NCI-H128 (cell line): ENCODE measurements at regions not wholly inside any gene's neighbourhood (a gene's known extent, or its start where the extent isn't known, plus 50 kb on each side); places are given as distances from the start of the nearest gene placed in this dataset.

Experiments used
- DNase-seq: peaks from one replicate; lab custom pipeline; 2025; ENCODE audit not compliant: unreplicated experiment; lab: John Stamatoyannopoulos, UW

DNA sequence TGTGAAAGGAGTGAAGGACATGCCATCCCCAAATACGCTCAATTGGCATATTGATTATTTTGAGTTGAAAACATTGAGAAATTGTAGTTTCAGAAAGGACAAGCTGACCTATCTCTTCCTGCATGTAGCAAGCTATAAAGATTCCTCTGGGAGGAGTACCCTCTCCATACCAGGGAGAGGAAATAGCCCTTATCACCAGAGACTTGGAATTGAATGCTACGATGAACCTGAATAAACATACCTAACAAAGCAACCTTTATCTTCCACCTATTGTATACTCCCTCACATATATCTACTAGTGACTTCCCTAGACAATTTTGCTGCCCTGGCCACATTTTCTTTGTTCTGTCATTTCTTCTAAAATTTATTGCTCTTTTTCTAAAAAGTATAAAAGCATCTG lies 150.2 kb upstream of the EEPD1 start:
- no peak for DNase-seq

DNA sequence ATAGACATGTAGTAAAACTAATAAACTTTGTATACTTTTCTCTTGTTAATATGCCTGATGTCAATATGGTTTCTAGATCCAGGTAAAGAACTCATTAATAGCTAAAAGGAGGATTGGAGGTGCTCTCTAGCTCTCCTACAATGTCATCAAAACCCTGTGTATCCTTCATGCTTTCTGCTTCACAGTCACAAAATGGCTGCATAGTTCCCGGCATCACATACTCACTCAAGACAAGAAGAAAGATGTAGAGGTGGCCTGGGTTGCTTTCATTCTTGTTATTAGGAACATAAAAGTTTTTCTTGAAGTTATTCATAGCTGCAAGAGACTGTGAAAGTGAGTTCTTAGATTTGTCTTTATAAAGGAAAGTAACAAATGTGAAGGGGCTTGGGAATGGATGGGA lies 149.7 kb upstream of the EEPD1 start:
- no peak for DNase-seq

DNA sequence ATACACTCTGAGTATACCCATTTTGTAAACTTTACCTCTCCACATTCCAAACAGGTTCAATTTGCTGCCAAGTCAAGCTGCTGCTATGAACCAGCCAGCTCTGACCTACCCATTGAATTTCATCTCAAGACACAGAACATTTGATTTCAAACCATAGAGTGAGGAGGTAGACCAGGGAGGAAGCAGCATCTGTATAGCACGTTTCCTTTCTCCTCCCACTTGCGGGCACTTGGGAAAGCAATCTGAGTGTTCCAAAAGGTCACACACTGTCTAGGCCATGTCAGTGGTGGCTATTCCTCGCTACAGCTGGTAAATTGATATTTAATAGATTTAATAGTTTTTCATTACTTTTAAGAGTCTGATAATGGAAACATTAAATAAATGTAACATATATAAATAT lies 147.8 kb upstream of the EEPD1 start:
- DNase-seq, result no peak

DNA sequence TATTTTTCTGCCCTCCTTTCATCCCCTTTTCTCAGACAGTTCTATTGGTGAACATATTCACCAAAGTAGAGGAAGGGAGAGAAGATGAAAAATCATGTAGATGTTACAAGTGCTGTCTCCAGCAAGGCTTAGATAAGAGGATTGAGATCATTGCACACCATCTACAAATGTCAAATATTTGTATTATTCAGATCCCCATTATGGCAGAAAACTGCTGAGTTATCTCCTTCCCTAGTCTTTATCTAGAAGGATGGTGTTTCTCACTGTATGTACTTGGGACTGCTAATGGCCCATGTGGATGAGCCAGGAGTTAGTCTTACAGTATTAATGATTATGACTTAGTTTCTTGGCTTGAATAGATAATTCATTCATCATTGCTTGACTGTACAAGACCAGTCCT lies 147.2 kb upstream of the EEPD1 start:
- no peak for DNase-seq

DNA sequence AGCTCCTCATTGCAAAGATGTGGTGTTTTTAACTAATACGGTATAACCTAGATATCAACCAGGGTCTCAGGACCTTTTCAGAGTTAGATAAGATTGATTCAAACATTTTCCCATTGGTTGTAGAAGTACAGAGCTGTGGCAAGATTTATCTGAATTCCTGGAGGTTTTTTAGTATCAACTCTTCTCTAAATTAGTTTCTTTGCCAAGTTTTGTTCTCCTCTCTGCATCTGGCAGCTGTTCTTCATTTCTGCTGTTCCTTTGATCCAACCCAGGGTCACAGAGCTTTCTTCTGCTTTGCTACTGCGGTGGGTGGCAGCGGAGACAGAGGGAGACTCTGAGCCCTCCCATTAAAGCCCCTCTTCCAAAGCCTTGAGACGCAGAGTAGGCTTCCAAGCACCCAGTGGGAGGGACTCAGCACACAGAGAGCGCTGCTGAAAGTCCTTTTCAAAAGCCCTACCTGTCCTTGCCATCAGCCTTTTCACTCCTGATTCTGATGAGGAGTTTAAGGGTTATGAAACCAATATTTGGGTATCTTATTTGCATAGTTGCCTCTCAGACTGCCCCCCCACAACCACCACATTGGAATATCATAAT lies 146.3 kb upstream of the EEPD1 start:
- DNase-seq, result no peak

DNA sequence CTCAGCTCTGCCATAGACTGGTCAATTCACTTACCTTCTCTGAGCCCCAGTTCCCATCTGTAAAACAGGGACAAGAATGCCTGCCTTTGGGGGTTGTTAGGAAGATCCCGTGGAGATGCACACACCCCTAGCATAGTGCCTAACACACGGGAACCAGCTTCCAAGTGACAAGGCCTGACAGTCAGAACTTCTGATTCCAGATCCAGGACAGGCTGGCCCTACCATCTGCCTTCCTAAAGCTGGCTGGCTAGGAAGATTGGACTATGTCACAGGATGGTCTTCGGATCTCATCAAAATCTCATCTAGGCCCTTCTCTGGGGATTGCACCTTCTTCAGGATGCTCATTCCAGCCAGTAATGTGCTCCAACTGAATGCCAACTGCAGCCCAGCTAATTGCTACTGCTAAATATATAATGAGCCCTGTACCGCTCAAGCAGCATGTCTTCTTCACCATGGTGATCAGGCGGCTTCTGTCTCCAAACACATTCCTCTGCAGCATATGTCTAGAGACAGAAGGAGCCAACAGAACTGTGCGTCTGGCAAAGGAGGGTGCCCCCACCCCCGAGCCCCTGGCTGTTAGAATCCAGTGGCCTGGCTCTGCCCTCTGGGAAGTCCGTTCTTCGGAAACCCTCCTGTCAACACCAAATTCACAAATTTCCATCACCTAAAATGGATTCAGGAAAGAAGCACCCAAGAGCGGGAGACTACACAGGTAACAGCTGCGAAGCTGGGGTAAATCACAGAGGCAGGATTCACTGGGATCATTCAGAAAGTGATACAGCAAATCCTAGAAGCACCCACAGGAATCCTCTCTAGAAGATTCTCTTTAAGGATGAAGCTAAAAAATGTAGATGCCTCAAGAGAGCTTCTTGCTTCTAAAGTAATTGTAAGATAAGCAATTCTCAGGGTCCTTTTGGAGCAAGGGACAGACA lies 142.1 kb upstream of the EEPD1 start:
- DNase-seq, result no peak

DNA sequence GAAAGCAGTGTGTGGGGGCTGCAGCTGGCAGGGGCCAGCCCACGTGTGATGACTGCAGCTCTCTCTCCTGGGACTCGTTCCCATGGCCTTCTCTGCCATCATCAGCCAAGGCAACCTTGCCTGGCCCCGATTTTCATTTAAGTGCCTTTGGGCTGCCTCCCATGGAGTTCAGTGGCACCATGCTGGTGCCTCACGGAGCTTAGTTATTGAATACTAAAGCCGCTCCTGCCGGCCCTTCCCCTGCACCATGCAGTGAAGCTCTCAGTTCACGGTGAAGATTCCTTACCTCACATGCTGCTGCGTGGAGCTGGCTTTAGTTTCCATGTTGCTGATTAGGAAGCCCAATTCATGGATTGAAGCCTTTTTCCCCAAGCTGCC lies 141.5 kb upstream of the EEPD1 start:
- no peak for DNase-seq

DNA sequence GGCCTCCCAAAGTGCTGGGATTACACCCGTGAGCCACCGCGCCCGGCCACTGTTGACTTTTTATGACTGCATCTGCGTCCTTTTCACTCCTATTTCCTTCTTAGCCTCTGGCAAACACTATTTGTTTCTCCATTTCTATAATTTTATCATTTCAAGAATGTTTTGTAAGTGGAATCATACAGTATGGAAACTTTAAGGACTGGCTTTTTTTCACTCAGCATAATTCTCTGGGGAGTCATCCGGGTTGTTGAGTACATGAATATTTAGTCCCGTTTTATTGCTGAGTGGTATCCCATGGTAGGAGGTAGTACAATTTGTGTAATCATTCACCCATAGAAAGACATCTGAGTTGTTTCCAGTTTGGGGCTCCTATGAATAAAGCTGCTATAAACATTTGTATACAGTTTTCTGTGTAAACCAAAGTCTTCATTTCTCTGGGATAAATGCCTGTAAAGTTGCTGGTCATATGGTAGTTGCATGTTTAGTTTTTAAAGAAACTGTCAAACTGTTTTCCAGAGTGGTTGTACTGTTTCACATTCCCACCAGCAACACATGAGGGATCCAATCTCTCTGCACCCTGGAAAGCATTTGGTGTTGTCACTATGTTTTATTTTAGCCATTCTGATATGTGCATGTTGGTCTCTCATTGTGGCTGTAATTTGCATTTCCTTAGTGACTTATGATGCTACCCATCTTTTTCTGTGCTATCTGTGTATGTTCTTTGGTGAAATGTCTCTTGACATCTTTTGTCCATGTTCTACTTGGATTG lies 139.6 kb upstream of the EEPD1 start:
- DNase-seq, result no peak

DNA sequence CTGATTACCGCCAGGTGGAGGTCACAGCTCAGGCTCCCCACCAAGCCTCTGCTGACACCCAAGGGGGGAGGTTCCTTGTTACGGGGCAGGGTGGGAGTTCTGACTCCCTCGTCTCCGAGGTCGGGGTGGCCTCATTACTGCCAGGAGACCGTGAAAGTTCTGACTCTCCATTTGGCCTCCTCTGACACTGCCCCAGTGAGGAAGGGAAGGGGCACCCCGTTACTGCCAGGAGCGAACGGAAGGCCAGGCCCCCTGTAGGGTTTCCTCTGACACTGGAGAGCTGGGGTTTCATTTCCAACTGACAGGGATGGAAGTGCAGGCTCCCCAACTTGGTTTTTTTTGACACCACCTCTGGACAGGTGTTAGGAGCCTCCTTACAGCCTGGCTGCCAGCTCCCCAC lies 138.1 kb upstream of the EEPD1 start:
- no peak for DNase-seq

DNA sequence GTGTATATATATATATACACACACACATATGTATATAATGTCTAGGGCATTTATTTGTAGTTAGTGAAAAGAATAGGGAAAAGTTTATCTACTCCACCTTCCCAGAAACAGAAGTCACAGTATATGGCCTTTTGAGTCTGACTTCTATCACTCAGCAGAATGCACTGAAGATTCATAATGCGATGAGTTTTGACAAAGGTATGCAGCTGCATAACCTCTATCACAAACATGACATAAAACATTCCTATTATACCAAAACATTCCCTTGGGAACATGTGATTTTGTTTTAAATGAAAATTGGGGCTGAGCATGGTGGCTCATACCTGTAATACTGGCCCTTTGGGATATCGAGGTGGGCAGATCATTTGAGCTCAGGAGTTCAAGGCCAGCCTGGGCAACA lies 137.3 kb upstream of the EEPD1 start:
- DNase-seq, result no peak

DNA sequence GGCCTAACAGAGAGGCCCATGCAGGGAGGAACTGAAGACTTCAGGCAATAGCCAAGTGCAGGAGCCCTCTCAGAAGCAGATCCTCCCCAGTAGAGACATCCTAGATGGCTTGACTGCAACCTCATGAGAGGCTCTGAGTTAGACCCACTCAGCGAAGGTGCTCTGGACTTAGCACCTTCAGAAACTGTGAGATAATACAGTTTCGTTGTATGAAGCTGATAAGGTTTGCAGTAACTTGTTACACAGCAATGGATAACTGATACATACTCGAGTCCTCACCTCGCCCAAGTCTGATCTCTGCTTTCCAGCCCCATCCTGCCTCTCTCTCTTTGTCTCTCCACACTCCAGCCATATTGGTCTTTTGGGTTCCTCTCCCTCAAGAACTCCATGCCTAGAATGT lies 136.4 kb upstream of the EEPD1 start:
- DNase-seq, result no peak

DNA sequence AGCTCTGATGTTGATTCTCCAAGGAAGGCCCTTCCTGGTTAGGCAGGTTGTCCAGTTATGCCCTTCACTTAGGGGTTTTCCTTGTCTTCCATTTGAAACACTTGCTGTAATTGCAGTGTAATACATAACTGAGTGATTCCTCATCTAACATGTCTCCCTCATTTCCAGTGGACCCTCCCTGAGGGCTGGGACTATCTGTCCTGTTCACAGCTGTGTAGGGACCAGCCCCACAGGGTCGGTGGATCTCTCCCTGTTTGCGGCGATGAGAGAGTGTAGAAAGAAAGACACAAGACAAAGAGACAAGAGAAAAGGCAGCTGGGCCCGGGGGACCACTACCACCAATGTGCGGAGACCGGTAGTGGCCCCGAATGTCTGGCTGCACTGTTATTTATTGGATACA lies 135.9 kb upstream of the EEPD1 start:
- DNase-seq, result no peak

DNA sequence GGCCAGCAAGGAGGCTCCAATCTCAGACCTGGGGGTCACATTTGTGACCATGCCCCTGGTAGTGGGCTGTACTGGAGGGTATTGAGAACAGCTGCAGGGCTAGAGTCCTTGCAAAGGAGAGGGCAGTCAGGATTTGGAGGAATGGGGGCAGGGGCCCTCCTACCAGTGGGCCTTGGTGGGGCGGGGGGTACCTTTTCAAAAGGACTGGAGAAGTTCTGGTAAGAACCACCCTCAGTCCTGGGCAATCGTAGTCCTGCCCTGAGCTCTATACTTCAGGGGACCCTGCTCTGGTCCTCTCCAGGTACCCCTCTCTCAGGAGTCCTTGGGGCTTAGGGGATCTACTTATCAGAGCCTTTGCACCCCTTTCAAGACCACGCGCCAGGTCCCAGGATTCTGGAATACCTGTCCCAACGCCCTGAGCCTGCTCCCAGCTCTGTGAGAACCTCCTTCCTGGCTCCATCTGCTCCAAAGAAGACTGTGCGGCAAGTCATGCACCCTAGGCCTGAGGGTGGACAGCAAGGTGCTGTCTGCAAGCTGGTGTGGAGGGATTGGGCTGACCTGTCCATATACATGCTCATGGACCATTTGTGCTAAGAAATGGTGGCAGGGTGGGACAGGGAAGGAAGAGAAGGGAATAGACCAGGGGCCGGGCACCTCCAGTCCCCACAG lies 134.1 kb upstream of the EEPD1 start:
- DNase-seq, result no peak

DNA sequence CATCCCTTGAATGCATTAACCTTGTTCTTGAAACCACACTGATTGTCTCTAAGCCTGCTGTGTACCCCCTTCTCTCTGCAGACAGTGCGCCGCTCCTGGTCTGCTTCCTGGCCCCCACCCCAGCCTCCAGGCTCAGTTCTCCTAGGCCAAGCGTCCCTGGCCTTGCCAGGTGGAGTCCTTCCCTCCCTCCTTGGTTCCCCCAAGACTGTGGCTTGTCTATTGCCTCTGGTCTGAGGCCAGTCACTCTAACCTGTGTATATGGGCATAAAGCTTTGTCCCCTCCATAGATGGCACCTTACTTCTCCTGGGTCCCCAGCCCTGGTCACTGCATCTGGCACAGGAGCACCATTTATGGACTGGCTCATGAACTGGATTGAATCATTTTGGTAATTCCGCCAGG lies 133.5 kb upstream of the EEPD1 start:
- no peak for DNase-seq

DNA sequence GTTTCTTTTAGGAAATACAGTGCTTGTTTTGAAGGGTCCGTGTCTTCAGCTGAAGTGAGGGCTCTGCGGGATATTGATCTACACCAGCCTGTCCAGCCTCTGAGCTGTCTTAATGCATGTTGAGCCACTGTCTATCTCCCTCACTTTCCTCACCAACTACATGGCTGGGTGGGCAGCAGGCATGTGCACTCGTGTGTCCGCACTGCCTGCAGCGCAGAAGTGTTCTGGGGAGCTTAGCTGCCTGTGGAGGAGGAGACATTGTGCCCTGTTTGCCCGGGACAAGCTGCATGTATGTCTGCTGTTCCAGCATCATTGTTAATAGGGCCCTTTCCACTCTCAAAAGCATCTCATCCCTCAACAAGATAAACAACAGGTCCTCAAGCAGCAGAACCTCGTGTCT lies 133.1 kb upstream of the EEPD1 start:
- no peak for DNase-seq

DNA sequence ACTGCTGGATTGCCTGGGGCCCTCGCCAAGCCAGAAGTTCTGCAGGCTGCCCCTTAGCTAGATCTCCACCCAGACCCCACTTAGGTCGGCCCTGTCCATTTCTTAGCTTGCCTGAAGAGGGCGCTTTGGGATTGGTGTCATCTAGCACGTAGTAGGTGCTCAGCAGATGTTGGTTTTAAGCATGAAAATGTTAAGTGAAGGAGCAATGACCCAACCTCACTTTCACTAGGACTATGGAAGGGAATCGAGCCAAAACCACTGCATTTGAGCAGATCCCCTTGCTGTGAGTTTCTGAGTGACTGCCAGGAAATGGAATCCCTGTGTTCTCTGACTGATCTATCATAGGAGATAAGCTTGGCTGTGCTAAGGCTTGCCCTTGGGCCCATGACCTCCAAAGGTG lies 131.7 kb upstream of the EEPD1 start:
- no peak for DNase-seq

DNA sequence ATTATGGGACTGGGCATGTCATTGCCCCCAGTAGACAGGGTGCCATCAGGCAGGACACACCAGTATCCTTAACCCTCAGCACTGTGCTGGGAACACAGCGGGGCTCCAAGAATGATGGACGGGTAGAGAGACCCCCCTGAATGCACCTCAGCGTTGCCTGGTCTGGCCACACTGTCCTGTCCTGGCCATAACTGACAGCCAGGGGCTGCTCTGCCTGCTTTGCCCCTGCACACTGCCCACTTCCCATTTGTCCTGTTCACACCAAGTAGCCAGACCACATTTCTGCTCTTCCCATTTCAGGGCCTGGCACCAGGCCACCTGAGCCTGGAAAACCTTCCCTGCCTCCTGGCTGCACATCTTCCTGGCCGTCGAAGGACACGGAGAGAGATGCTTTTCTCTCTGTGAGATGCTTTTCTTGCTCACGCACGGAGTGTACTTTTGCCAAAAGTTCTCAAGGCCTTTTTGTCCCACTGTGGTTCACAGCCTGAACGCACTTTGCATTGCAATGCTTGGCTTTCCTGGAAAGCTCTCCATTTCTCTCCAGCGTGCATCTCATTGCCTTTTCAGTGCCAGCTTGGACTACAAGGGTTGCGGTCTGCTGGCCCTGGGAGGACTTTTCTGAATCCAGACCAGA lies 131.0 kb upstream of the EEPD1 start:
- no peak for DNase-seq

DNA sequence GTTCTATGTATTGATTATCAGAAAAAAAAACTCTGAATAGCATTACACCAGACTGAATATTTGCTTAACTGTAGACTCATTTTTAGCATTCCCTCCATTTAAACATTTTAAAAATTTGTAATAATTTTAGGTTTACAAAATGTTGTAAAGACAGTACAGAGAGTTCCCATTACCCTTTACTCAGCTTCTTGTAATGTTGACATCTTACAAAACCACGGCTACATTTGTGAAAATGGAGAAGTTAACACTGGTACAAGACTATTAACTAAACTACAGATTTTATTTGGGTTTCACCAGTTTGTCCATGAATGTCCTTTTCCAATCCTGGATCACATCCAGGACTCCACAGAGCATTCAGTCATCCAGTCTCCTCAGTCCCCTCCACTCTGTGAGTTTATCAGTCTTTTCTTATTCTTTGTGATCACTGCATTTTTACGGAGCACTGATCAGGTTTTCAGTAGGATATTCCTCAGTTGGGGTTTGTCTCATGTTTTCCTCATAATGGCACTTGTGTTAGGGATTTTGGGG lies 130.0 kb upstream of the EEPD1 start:
- DNase-seq, result no peak

DNA sequence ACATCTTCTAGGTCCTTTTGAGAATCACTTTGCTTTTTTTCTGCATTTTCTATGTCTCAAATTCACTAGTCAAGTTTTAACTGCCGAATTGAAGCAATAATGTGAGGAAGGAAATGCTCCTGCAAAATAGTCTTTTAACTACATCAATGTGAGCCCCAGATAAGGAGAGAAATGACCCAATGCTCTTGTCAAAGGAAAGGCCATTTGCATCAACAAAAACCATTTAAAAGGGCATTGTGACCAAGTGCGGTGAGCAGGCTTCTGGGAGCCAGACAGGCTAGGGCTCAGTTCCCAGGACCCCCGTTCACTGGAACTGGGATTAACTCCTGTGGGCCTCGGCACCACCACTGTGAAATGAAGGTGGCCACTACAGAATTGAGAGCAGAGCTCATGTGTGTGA lies 127.9 kb upstream of the EEPD1 start:
- no peak for DNase-seq

DNA sequence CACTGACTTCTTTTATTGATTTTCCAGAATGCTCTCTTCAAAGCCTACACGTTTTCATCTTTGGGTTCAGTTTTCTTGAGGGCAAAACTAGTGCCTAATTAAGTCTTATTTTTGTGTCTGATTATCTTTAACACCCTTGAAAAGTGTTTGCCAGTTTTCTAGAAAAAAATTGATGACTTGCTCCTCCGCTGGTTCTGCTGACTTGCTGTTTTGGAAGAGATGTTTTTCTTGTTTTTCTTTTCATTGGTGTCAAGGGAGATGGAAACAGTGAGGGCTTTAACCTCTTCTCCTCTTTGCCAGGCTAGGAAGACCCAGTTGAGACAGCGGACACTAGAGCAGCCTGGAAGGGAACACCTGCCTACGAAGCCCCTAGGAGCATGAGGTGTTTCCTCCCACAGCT lies 123.7 kb upstream of the EEPD1 start:
- no peak for DNase-seq
